Adrenal gland (tissue), 9 donors: ENCODE measurements at regions not wholly inside any gene's neighbourhood (a gene's known extent, or its start where the extent isn't known, plus 50 kb on each side); places are given as distances from the start of the nearest gene placed in this dataset.
"Not testable (repeated sequence)": the region's sequence is repeated elsewhere in the genome, so short reads cannot be mapped to it uniquely, and the experiment has no call there.

Experiments
- DNase-seq, 7 donors: peaks; one replicate each; pipeline ENCODE4 v3.0.0-alpha.2; 2019 to 2020
- H3K27ac ChIP-seq, 5 donors: fragments of 200-600 bp; sonication (generic) in 4 of 5; 1 replicate in 3 of 5; 2 replicates in 2 of 5; pipeline versions ENCODE4 v1.5.1 to v1.8.0; 2016 to 2020; ENCODE audit warnings: mild to moderate bottlenecking in 1 of 5
- H3K27me3 ChIP-seq: fragments of 200-600 bp; 2 replicates; pipeline ENCODE4 v1.8.0; 2021
- H3K36me3 ChIP-seq, 2 donors: fragments of 200-600 bp; replicated peaks in 1 of 2; 1 replicate in 1 of 2; 2 replicates in 1 of 2; pipeline versions ENCODE4 v1.5.1 to v1.8.0; 2018 to 2022
- H3K4me1 ChIP-seq, 2 donors: fragments of 200-600 bp; replicated peaks in 1 of 2; 1 replicate in 1 of 2; 2 replicates in 1 of 2; pipeline versions ENCODE4 v1.5.1 to v1.8.0; 2018 to 2021
- H3K4me3 ChIP-seq, 4 donors: fragments of 200-600 bp; sonication (generic) in 3 of 4; one replicate each; pipeline ENCODE4 v1.5.1; 2016 to 2018
- H3K9me3 ChIP-seq, 3 donors: fragments of 200-600 bp; sonication (generic) in 1 of 3; replicated peaks in 1 of 3; 1 replicate in 2 of 3; 2 replicates in 1 of 3; pipeline versions ENCODE4 v1.5.1 to v1.8.0; 2016 to 2021
- CTCF ChIP-seq, 6 experiments: fragments of 450-650 bp in 4 of 6; fragments of 200-600 bp in 2 of 6; sonication (generic) in 1 of 6; IDR thresholded peaks; 1 replicate in 5 of 6; 2 replicates in 1 of 6; pipeline versions ENCODE4 v1.5.1 to v1.8.0; 2016 to 2021; ENCODE audit warnings: antibody characterized with exemption in 6 of 6, mild to moderate bottlenecking in 2 of 6, moderate library complexity in 1 of 6
- WGBS, 4 donors: extraction: QIAGEN DNeasy Blood & Tissue Kit in 2 of 4; methylation state at CpG; one replicate each; pipeline versions ENCODE4 v1.1.5 to v1.1.7; 2013 to 2017; 5-methylcytosine and 5-hydroxymethylcytosine counted together
- intact Hi-C, 2 donors: fragments of 100-400 bp; cut with DNase I; formaldehyde crosslinking; loops; one replicate each; pipeline versions ENCODE4 v1.14.1 to v1.15.0; 2022 to 2023
- donor health status: healthy with polysubstance abuse.
- donor health status: Bipolar disorder and iron deficiency.
- donor health status: DM: yes; HTN: yes; CAD: no.
- donor health status: DM: no; HTN: no; CAD: no.
- donor health status: DM: no; HTN: no; CAD: no.

- peak in 3 of 7 donors; percentile 10 to 47 (median 29) for DNase-seq
- H3K9me3 ChIP-seq = not testable (repeated sequence)
- WGBS, 4 donors = 27 to 41% (median 33%) methylated on average over 3 of the region's 3 CpGs
These were observed 63.0 kb downstream of the CYP4A11 start for GRCh38 chr1:46878173-46878782.

GRCh38 chr1:46876093-46876492, 65.2 kb downstream of the CYP4A11 start:
- DNase-seq, H3K27ac ChIP-seq, intact Hi-C loops, H3K4me3 ChIP-seq, H3K9me3 ChIP-seq, H3K27me3 ChIP-seq, H3K4me1 ChIP-seq, H3K36me3 ChIP-seq: not testable (repeated sequence)
- TF ChIP-seq CTCF (IDR thresholded peaks at IDR 0.05) = peak in 3 of 6 experiments; percentile 14 to 35 (median 17)
- 39 to 48% (median 44%) methylated on average over 4 of the region's 4 CpGs for WGBS, 4 donors

More at GRCh38 chr1:46878173-46878782, 63.0 kb downstream of the CYP4A11 start:
- H3K27me3 ChIP-seq, H3K4me1 ChIP-seq, intact Hi-C loops, H3K36me3 ChIP-seq, H3K27ac ChIP-seq, H3K4me3 ChIP-seq: not testable (repeated sequence)
- peak; percentile 35 to 57 (median 44) for TF ChIP-seq CTCF (IDR thresholded peaks at IDR 0.05)
